Fibroblast of villous mesenchyme (primary cell): ENCODE measurements at regions not wholly inside any gene's neighbourhood (a gene's known extent, or its start where the extent isn't known, plus 50 kb on each side); places are given as distances from the start of the nearest gene placed in this dataset.

Source experiments
- DNase-seq: peaks from one replicate; pipeline ENCODE4 v3.0.0-alpha.2; 2010; ENCODE audit warnings: low read depth
- H3K4me3 ChIP-seq: 2 replicates; pipeline ENCODE4 v1.5.1; 2011; ENCODE audit warnings: low read depth, mild to moderate bottlenecking, low read length
- CTCF ChIP-seq: IDR thresholded peaks from 2 replicates; pipeline ENCODE4 v1.5.1; 2012; ENCODE audit warnings: low read depth, mild to moderate bottlenecking, low read length; ENCODE audit not compliant: insufficient read depth

- no peak overlapping the region for H3K4me3 ChIP-seq
- TF ChIP-seq CTCF = no peak
- DNase-seq = no peak
Measured at GRCh38 chr5:89005990-89006389, 123.0 kb upstream of the MEF2C start.

DNA sequence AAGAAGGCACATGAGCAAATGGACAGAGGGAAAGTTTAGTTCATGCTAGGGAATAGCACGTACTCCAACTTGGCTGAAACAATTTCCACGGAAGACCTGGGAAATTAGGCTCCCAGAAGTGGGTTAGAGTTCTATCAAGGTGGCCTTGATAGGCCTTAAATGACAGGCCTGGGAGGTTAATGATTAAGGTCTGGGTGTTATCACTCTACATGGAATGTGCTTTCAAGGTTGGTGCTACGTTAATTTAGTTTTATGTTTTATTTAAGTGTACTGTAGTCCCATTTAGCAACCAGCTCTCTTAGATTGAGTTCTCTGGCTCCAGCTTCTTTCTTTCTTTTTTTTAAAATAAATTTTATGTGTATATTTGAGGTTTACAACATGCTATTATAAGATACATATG lies 121.4 kb upstream of the MEF2C start:
- no peak for TF ChIP-seq CTCF
- DNase-seq = no peak
- no peak overlapping the region for H3K4me3 ChIP-seq

- DNase-seq = no peak
- no peak for TF ChIP-seq CTCF
- H3K4me3 ChIP-seq = no peak overlapping the region
Measured at GRCh38 chr5:89003563-89004036, 120.6 kb upstream of the MEF2C start.

- no peak for TF ChIP-seq CTCF
- no peak overlapping the region for H3K4me3 ChIP-seq
- no peak for DNase-seq
Measured at GRCh38 chr5:88999853-89000252, 116.9 kb upstream of the MEF2C start.

DNA sequence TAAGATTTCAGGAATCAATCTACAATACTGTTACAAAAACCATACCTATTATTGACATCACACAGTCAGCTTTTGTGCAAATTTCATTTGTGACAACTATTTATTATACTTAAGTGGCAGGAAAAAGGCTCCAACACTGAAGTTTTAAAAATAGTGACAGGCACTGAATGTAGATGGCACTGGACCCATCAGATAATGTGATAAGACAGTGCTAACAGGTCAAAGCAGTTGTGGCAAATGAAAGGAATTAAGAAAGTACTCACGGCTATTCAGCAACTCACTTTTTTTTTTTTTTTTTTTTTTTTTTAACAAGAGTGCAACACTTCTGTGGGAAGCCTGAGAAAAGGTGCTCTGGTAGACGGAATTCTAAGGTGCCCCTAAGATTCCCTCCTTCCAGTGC lies 115.0 kb upstream of the MEF2C start:
- DNase-seq = no peak
- H3K4me3 ChIP-seq = no peak overlapping the region
- TF ChIP-seq CTCF = no peak

GRCh38 chr5:88984040-88984439 lies 101.1 kb upstream of the MEF2C start:
- TF ChIP-seq CTCF = no peak
- no peak for DNase-seq

GRCh38 chr5:88979726-88980125 lies 96.7 kb upstream of the MEF2C start:
- DNase-seq = no peak
- H3K4me3 ChIP-seq = no peak overlapping the region
- no peak for TF ChIP-seq CTCF

More at GRCh38 chr5:88984040-88984439, 101.1 kb upstream of the MEF2C start:
- H3K4me3 ChIP-seq = no peak overlapping the region
